ENCODE measurements at regions not wholly inside any gene's neighbourhood (a gene's known extent, or its start where the extent isn't known, plus 50 kb on each side); places are given as distances from the start of the nearest gene placed in this dataset.

- TF ChIP-seq EZH2phosphoT487 (conservative IDR thresholded peaks at IDR 0.05; ENCODE audit: low read length), result no peak
- no peak for TF ChIP-seq CTCF (IDR thresholded peaks at IDR 0.05; ENCODE audit: insufficient read depth, low read length, poor library complexity, severe bottlenecking)
These were observed 100.5 kb upstream of the RNU6-1 start for GRCh38 chr15:67940324-67940719.

Measured in SU-DHL-6 (cell line).